HL-60 (cell line): ENCODE measurements at regions not wholly inside any gene's neighbourhood (a gene's known extent, or its start where the extent isn't known, plus 50 kb on each side); places are given as distances from the start of the nearest gene placed in this dataset.

Source experiments
- DNase-seq, 2 experiments: peaks; one replicate each; pipeline ENCODE4 v3.0.0-alpha.2; 2010 to 2020; ENCODE audit warnings: low read depth in 1 of 2, low spot score in 1 of 2
- H3K27ac ChIP-seq: fragments of 250-450 bp; sonication (Bioruptor Pico); replicated peaks from 2 replicates; pipeline ENCODE4 v1.5.1; 2020; ENCODE audit warnings: mild to moderate bottlenecking, moderate library complexity
- H3K27me3 ChIP-seq: fragments of 250-450 bp; sonication (Bioruptor Pico); 2 replicates; pipeline ENCODE4 v1.5.1; 2021; ENCODE audit warnings: mild to moderate bottlenecking, moderate library complexity; ENCODE audit not compliant: insufficient read depth, poor library complexity, severe bottlenecking
- H3K4me3 ChIP-seq: replicated peaks from 2 replicates; pipeline ENCODE4 v1.5.1; 2011; ENCODE audit warnings: mild to moderate bottlenecking, control low read depth, low read length; ENCODE audit not compliant: insufficient read depth
- CTCF ChIP-seq: IDR thresholded peaks from one replicate; pipeline ENCODE4 v1.5.1; 2011; ENCODE audit warnings: low read length, control low read depth, inconsistent platforms; ENCODE audit not compliant: insufficient read depth
- GABPA ChIP-seq: IDR thresholded peaks from 2 replicates; pipeline ENCODE4 v1.6.1; 2012; ENCODE audit warnings: low read depth
- POLR2AphosphoS5 ChIP-seq: IDR thresholded peaks from 2 replicates; pipeline ENCODE4 v1.6.1; 2012; ENCODE audit warnings: low read depth
- REST ChIP-seq: IDR thresholded peaks from 2 replicates; pipeline ENCODE4 v1.6.1; 2012; ENCODE audit warnings: low read depth; ENCODE audit not compliant: insufficient replicate concordance
- SPI1 ChIP-seq: IDR thresholded peaks from 2 replicates; pipeline ENCODE4 v1.6.1; 2012; ENCODE audit warnings: low read depth, mild to moderate bottlenecking, borderline replicate concordance

- H3K27me3 ChIP-seq: no peaks in the 10 kb centered on the region
- no peak overlapping the region for H3K27ac ChIP-seq
- TF ChIP-seq SPI1 (no peak), CTCF (no peak), POLR2AphosphoS5 (no peak), GABPA (no peak), REST (no peak)
Observed at GRCh38 chr13:21956666-21957065, 285.8 kb downstream of the FGF9 start.

GRCh38 chr13:21957833-21958232, 287.0 kb downstream of the FGF9 start:
- no peak overlapping the region for H3K4me3 ChIP-seq
- no peak for TF ChIP-seq POLR2AphosphoS5
- no peak for TF ChIP-seq SPI1
- TF ChIP-seq REST: no peak
- no peak for TF ChIP-seq GABPA
- no peak for TF ChIP-seq CTCF
- no peak overlapping the region for H3K27ac ChIP-seq
- no peak for DNase-seq
- H3K27me3 ChIP-seq: no peaks in the 10 kb centered on the region

More at GRCh38 chr13:21956666-21957065, 285.8 kb downstream of the FGF9 start:
- H3K4me3 ChIP-seq: no peak overlapping the region
- no peak for DNase-seq

- Histone ChIP-seq H3K27me3 (no peaks in the 10 kb centered on the region), H3K4me3 (no peak overlapping the region), H3K27ac (no peak overlapping the region)
- DNase-seq: no peak
- TF ChIP-seq POLR2AphosphoS5 (no peak), REST (no peak), SPI1 (no peak), GABPA (no peak), CTCF (no peak)
Observed at GRCh38 chr13:21960108-21960507, 289.2 kb downstream of the FGF9 start.
